ENCODE measurements at regions not wholly inside any gene's neighbourhood (a gene's known extent, or its start where the extent isn't known, plus 50 kb on each side); places are given as distances from the start of the nearest gene placed in this dataset.

DNA sequence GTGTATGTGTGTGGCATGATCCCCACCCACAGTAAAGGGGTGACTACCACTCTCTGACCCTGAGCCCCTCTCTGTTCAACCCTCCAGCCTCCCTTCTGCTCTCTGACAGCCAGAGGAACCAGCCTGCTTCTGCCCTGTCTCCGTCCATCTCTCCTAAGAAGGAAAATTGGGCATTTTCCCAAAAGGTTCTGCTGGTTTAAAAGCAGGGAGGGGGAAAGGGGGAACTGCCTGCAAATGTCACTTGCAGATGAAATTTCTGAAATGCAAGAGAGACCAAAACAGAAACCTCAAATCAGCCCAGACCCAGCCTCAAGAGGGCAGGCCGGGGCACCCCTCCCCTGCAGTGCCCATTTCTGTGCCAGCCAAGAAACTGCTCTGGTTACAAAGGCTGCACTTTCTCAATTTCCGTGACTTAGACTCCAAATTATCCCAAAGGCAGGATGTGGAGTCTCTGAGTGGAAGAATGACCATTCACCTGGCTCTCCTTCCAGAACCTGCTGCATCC, 197.9 kb downstream of the RBFOX3 start:
- no peaks in the 10 kb centered on the region for H3K9me3 ChIP-seq
- WGBS, 2 donors, result 47 to 65% methylated on average over 3 of the region's 3 CpGs
- no peaks in the 10 kb centered on the region for H3K36me3 ChIP-seq (replicated peaks in 1 of 2; ENCODE audit: insufficient read depth in 1 of 2, low read depth in 2 of 2)
- DNase-seq (no peak), ATAC-seq (no peak)
- no peak overlapping the region for H3K4me3 ChIP-seq
- TF ChIP-seq, protein P1, sequence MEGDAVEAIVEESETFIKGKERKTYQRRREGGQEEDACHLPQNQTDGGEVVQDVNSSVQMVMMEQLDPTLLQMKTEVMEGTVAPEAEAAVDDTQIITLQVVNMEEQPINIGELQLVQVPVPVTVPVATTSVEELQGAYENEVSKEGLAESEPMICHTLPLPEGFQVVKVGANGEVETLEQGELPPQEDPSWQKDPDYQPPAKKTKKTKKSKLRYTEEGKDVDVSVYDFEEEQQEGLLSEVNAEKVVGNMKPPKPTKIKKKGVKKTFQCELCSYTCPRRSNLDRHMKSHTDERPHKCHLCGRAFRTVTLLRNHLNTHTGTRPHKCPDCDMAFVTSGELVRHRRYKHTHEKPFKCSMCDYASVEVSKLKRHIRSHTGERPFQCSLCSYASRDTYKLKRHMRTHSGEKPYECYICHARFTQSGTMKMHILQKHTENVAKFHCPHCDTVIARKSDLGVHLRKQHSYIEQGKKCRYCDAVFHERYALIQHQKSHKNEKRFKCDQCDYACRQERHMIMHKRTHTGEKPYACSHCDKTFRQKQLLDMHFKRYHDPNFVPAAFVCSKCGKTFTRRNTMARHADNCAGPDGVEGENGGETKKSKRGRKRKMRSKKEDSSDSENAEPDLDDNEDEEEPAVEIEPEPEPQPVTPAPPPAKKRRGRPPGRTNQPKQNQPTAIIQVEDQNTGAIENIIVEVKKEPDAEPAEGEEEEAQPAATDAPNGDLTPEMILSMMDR (IDR thresholded peaks at IDR 0.05), result no peak
- TF ChIP-seq POLR2A (IDR thresholded peaks at IDR 0.05), result no peak
- H3K4me1 ChIP-seq, result peaks cover 3% of the 10 kb centered on the region
- H3K27me3 ChIP-seq, result peaks cover 0 to 19% of the 10 kb centered on the region in 2 donors
- H3K27ac ChIP-seq, result no peak overlapping the region
- intact Hi-C loops (cut with DNase I), result no loop called here

DNA sequence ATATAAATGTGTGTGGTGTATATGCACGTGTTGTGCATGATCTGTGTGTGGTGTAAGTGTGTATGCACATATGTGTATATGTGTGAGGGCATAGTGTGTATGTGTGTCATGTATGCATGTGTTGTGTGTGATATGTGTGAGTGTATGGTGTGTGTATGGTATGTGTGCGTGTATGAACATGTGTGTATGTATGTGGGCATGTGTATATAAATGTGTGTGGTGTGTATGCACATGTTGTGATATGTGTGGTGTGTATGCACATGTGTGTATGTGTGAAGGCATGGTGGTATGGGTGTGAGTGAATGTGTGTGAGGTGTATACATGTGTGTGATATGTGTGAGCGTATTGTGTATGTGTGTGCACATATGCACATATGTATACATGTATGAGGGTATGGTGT, 198.7 kb downstream of the RBFOX3 start:
- WGBS, 2 donors, result 53 to 72% methylated on average over 3 of the region's 3 CpGs
- no peak for ATAC-seq
- TF ChIP-seq, protein P1 (IDR thresholded peaks at IDR 0.05), result no peak
- TF ChIP-seq POLR2A (IDR thresholded peaks at IDR 0.05), result no peak
- no peaks in the 10 kb centered on the region for H3K36me3 ChIP-seq (replicated peaks in 1 of 2; ENCODE audit: insufficient read depth in 1 of 2, low read depth in 2 of 2)
- peaks cover 3% of the 10 kb centered on the region for H3K4me1 ChIP-seq
- H3K9me3 ChIP-seq, result no peaks in the 10 kb centered on the region
- H3K27ac ChIP-seq, result no peak overlapping the region
- H3K27me3 ChIP-seq, result peaks cover 0 to 20% of the 10 kb centered on the region in 2 donors
- no peak overlapping the region for H3K4me3 ChIP-seq
- intact Hi-C loops (cut with DNase I), result no loop called here
- no peak for DNase-seq

DNA sequence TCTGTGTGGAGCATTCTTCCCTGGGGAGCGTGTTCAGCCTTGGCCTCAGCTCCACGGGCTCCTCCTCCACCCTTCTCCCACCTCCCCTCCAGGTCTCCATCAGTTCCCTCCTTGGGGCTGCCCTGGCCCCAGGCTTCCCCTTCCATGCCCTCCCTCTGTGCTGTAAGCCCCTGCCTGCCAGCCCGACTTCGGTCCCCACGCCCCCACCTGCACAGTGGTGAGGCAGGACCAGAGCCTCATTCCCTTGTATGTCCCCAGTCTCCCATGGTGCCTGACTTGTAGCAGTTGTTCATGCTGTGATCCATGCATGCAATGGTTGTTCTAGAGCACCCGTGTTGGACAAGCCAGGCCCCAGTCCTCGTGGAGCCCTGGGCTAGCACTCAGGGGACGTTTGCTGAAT, 199.4 kb downstream of the RBFOX3 start:
- Histone ChIP-seq H3K4me3 (no peak overlapping the region), H3K9me3 (no peaks in the 10 kb centered on the region), H3K36me3 (replicated peaks in 1 of 2; ENCODE audit: insufficient read depth in 1 of 2, low read depth in 2 of 2) (no peaks in the 10 kb centered on the region), H3K27me3 (peaks cover 0 to 20% of the 10 kb centered on the region in 2 donors), H3K27ac (no peak overlapping the region), H3K4me1 (peaks cover 3% of the 10 kb centered on the region)
- intact Hi-C loops (cut with DNase I), result no loop called here
- ATAC-seq (no peak), DNase-seq (no peak)
- TF ChIP-seq POLR2A (IDR thresholded peaks at IDR 0.05), result no peak
- TF ChIP-seq, protein P1 (IDR thresholded peaks at IDR 0.05), result no peak
- WGBS, 2 donors, result 49 to 69% methylated on average over 6 to 8 of the region's 8 CpGs

DNA sequence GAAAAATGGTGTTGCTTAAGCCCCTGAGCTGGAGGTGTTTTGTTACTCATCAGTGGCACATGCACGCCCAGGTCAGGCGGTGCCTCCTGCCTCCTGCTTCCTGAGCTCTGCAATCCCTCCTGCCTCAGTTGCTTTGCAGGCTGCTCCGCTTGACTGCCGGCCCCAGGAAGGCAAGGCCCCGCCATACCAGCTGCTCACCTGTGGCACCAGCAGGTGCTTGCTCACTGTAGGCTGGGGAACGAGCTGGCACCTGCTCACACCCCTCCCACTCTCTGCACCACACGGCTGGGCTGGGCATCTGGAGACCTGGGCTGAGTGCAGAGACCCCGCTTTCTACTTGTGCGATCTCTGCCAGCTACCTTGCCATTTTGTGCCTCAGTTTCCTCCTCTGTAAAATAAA, 200.2 kb downstream of the RBFOX3 start:
- DNase-seq (no peak), ATAC-seq (no peak)
- intact Hi-C loops (cut with DNase I), result no loop called here
- Histone ChIP-seq H3K4me3 (no peak overlapping the region), H3K4me1 (peaks cover 3% of the 10 kb centered on the region), H3K9me3 (no peaks in the 10 kb centered on the region), H3K27me3 (peaks cover 0 to 20% of the 10 kb centered on the region in 2 donors), H3K27ac (no peak overlapping the region), H3K36me3 (replicated peaks in 1 of 2; ENCODE audit: insufficient read depth in 1 of 2, low read depth in 2 of 2) (no peaks in the 10 kb centered on the region)
- WGBS, 2 donors, result 64 to 72% methylated on average over 8 to 9 of the region's 9 CpGs
- TF ChIP-seq, protein P1 (IDR thresholded peaks at IDR 0.05), result no peak
- no peak for TF ChIP-seq POLR2A (IDR thresholded peaks at IDR 0.05)

DNA sequence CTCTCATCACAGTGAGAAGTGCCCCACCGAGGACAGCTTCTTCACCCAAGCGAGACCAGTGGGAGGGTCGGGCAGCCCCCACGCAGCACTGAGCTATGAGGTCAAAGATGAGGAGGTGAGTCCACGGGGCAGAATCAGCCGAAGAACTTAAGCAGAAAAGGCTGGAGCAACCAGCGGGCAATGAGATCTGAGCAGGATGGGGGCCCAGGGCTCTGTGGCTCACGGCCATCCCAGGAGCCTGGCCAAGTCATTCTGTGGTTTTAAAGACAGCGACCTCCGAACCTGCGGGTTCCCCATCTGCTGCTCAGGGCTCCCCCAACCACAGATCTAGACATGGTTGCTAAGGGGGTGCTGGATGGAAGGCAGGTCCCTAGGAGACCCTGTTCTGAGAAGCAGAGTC, 202.6 kb downstream of the RBFOX3 start:
- H3K27me3 ChIP-seq, result peaks cover 0 to 7% of the 10 kb centered on the region in 2 donors
- WGBS, 2 donors, result 29 to 50% methylated on average over 11 of the region's 11 CpGs
- H3K9me3 ChIP-seq, result no peaks in the 10 kb centered on the region
- H3K36me3 ChIP-seq (replicated peaks in 1 of 2; ENCODE audit: insufficient read depth in 1 of 2, low read depth in 2 of 2), result no peaks in the 10 kb centered on the region
- no peak overlapping the region for H3K4me3 ChIP-seq
- intact Hi-C loops (cut with DNase I), result no loop called here
- TF ChIP-seq POLR2A (IDR thresholded peaks at IDR 0.05), result no peak
- TF ChIP-seq, protein P1 (IDR thresholded peaks at IDR 0.05), result no peak
- H3K27ac ChIP-seq, result no peak overlapping the region
- ATAC-seq, result no peak
- peaks cover under 1% of the 10 kb centered on the region for H3K4me1 ChIP-seq
- no peak for DNase-seq

Data from body of pancreas (tissue), 4 donors.